Spleen (tissue), 11 donors: ENCODE measurements at regions not wholly inside any gene's neighbourhood (a gene's known extent, or its start where the extent isn't known, plus 50 kb on each side); places are given as distances from the start of the nearest gene placed in this dataset.

ENCODE experiments used
- DNase-seq: peaks from one replicate; pipeline ENCODE4 v3.0.0-alpha.2; 2020
- H3K27ac ChIP-seq, 8 donors: fragments of 200-600 bp; sonication (generic) in 7 of 8; 1 replicate in 4 of 8; 2 replicates in 4 of 8; pipeline versions ENCODE4 v1.5.0 to v1.8.0; 2016 to 2021; ENCODE audit warnings: inconsistent platforms in 4 of 8, mild to moderate bottlenecking in 4 of 8, moderate library complexity in 1 of 8
- H3K27me3 ChIP-seq, 7 donors: fragments of 200-600 bp; sonication (generic) in 6 of 7; replicated peaks in 1 of 7; 1 replicate in 4 of 7; 2 replicates in 3 of 7; pipeline versions ENCODE4 v1.5.0 to v1.8.0; 2016 to 2021; ENCODE audit warnings: inconsistent platforms in 3 of 7, mild to moderate bottlenecking in 1 of 7
- H3K36me3 ChIP-seq, 6 donors: fragments of 200-600 bp; sonication (generic) in 5 of 6; 1 replicate in 4 of 6; 2 replicates in 2 of 6; pipeline versions ENCODE4 v1.5.0 to v1.8.0; 2016 to 2021; ENCODE audit warnings: inconsistent platforms in 2 of 6
- H3K4me1 ChIP-seq, 6 donors: fragments of 200-600 bp; sonication (generic) in 5 of 6; 1 replicate in 3 of 6; 2 replicates in 3 of 6; pipeline versions ENCODE4 v1.5.0 to v1.8.0; 2016 to 2021; ENCODE audit warnings: inconsistent platforms in 3 of 6
- H3K4me3 ChIP-seq, 8 donors: fragments of 200-600 bp; sonication (generic) in 7 of 8; 1 replicate in 4 of 8; 2 replicates in 4 of 8; pipeline versions ENCODE4 v1.5.0 to v1.8.0; 2016 to 2021; ENCODE audit warnings: inconsistent platforms in 4 of 8, mild to moderate bottlenecking in 4 of 8, moderate library complexity in 2 of 8
- H3K9me3 ChIP-seq, 8 donors: fragments of 200-600 bp; sonication (generic) in 7 of 8; 1 replicate in 4 of 8; 2 replicates in 4 of 8; pipeline versions ENCODE4 v1.5.0 to v1.8.0; 2016 to 2021; ENCODE audit warnings: inconsistent platforms in 4 of 8
- POLR2A ChIP-seq, 3 donors: fragments of 450-650 bp; IDR thresholded peaks; one replicate each; pipeline ENCODE4 v1.5.1; 2017; ENCODE audit warnings: antibody characterized with exemption in 3 of 3, mild to moderate bottlenecking in 1 of 3
- POLR2AphosphoS5 ChIP-seq, 3 donors: sonication (generic); formaldehyde crosslinking; IDR thresholded peaks; one replicate each; pipeline ENCODE4 v1.5.1; 2017; ENCODE audit warnings: antibody characterized with exemption in 3 of 3
- WGBS, 5 donors: extraction: QIAGEN DNeasy Blood & Tissue Kit in 3 of 5; methylation state at CpG; one replicate each; pipeline versions ENCODE4 v1.1.5 to v1.1.7; 2013 to 2018; 5-methylcytosine and 5-hydroxymethylcytosine counted together
- intact Hi-C: fragments of 100-400 bp; cut with DNase I; formaldehyde crosslinking; loops from one replicate; pipeline ENCODE4 v1.15.0; 2023; ENCODE audit warnings: low total_unique reads
- TF ChIP-seq, protein P1 (sequence below), 11 experiments: fragments of 200-600 bp in 7 of 11; fragments of 450-650 bp in 4 of 11; sonication (generic) in 4 of 11; IDR thresholded peaks in 8 of 11; conservative IDR thresholded peaks in 3 of 11; 1 replicate in 7 of 11; 2 replicates in 4 of 11; pipeline versions ENCODE4 v1.4.0 to v1.8.0; 2016 to 2021; ENCODE audit warnings: antibody characterized with exemption in 11 of 11, inconsistent platforms in 4 of 11, mild to moderate bottlenecking in 1 of 11
- donor health status: healthy with polysubstance abuse.
- donor health status: DM: no; HTN: no; CAD: no; lungs with moderate emphysema.
- donor health status: DM: no; HTN: no; CAD: no.
- donor health status: Bipolar disorder and iron deficiency.
- donor health status: healthy.
- donor health status: DM: no; HTN: no; CAD: no.
- donor health status: DM: yes; HTN: yes; CAD: no.

- no peak overlapping the region for H3K4me3 ChIP-seq
- no peak for DNase-seq
- no peaks in the 10 kb centered on the region for H3K27me3 ChIP-seq
- H3K9me3 ChIP-seq = no peaks in the 10 kb centered on the region
- intact Hi-C loops = no loop called here
- TF ChIP-seq, protein P1, sequence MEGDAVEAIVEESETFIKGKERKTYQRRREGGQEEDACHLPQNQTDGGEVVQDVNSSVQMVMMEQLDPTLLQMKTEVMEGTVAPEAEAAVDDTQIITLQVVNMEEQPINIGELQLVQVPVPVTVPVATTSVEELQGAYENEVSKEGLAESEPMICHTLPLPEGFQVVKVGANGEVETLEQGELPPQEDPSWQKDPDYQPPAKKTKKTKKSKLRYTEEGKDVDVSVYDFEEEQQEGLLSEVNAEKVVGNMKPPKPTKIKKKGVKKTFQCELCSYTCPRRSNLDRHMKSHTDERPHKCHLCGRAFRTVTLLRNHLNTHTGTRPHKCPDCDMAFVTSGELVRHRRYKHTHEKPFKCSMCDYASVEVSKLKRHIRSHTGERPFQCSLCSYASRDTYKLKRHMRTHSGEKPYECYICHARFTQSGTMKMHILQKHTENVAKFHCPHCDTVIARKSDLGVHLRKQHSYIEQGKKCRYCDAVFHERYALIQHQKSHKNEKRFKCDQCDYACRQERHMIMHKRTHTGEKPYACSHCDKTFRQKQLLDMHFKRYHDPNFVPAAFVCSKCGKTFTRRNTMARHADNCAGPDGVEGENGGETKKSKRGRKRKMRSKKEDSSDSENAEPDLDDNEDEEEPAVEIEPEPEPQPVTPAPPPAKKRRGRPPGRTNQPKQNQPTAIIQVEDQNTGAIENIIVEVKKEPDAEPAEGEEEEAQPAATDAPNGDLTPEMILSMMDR (IDR thresholded peaks at IDR 0.05 in 8 of 11, conservative IDR thresholded peaks at IDR 0.05 in 3 of 11) = no peak
- TF ChIP-seq POLR2A (IDR thresholded peaks at IDR 0.05) (no peak), POLR2AphosphoS5 (IDR thresholded peaks at IDR 0.05) (no peak)
- H3K4me1 ChIP-seq = no peaks in the 10 kb centered on the region
- H3K36me3 ChIP-seq = no peaks in the 10 kb centered on the region
- H3K27ac ChIP-seq = no peak overlapping the region
Observed at GRCh38 chr4:30783751-30784150, 63.6 kb downstream of the PCDH7 start.

DNA sequence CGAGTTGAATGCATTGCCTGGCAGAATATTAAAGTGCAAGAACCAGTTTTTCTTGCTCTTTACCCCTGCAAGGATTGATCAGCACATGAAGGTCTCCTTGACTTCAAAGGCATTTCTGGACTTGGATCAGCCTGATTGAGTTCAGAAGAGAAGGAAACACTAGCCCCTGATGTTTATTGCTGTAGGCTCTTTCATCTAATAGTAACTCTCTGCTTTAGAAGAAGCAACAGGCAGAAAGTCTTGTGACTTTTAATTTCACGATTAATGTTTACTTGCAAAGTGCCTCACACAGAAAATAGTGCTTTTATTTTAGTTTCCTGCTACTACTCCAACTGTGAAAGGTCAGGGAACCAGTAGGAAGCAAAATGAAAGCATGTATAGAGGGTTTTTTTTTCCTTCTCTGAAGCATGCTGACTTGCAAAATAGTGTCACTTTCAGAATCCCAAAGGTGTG is 69.1 kb downstream of the PCDH7 start:
- no peak for DNase-seq
- Histone ChIP-seq H3K4me1 (peaks cover 0 to 8% (median 0%) of the 10 kb centered on the region in 6 donors), H3K36me3 (no peaks in the 10 kb centered on the region), H3K27ac (peak overlapping the region in 6 of 8 donors; percentile 26 to 62 (median 42)), H3K4me3 (no peak overlapping the region), H3K9me3 (no peaks in the 10 kb centered on the region), H3K27me3 (no peaks in the 10 kb centered on the region)
- intact Hi-C loops = no loop called here
- TF ChIP-seq POLR2AphosphoS5 (IDR thresholded peaks at IDR 0.05) = no peak
- TF ChIP-seq POLR2A (IDR thresholded peaks at IDR 0.05) = no peak
- TF ChIP-seq, protein P1 (IDR thresholded peaks at IDR 0.05 in 8 of 11, conservative IDR thresholded peaks at IDR 0.05 in 3 of 11) = no peak
- WGBS, 5 donors = 9 to 30% (median 25%) methylated on average over 2 of the region's 2 CpGs

DNA sequence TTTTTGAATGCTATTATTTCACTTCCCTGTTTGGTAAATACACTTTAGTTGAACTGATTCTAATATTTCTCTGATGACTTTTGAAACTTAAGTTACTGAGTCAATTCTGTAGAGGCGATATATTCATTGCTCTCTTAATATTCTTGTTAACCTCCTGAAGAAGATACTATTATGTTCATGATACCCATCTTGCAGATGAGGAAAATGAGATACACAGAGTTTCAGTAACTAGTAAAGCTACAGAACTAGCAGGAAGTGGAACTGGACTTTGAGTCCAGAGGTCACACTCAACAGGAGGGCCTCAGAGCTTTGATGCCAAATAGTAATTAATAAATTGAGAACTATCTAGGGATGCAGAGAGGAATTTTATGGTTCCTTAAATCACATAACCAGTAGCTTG is 70.0 kb downstream of the PCDH7 start:
- Histone ChIP-seq H3K9me3 (no peaks in the 10 kb centered on the region), H3K36me3 (no peaks in the 10 kb centered on the region), H3K4me3 (no peak overlapping the region), H3K4me1 (peaks cover 0 to 8% (median 0%) of the 10 kb centered on the region in 6 donors), H3K27me3 (no peaks in the 10 kb centered on the region), H3K27ac (peak overlapping the region in 4 of 8 donors; percentile 39 to 62 (median 49))
- 88 to 98% (median 92%) methylated on average over 1 of the region's 1 CpG for WGBS, 5 donors
- TF ChIP-seq, protein P1 (IDR thresholded peaks at IDR 0.05 in 8 of 11, conservative IDR thresholded peaks at IDR 0.05 in 3 of 11) = no peak
- TF ChIP-seq POLR2AphosphoS5 (IDR thresholded peaks at IDR 0.05) = no peak
- no peak for TF ChIP-seq POLR2A (IDR thresholded peaks at IDR 0.05)
- intact Hi-C loops = no loop called here
- no peak for DNase-seq

- 78 to 85% (median 83%) methylated on average over 4 of the region's 4 CpGs for WGBS, 5 donors
- peaks cover 0 to 8% (median 0%) of the 10 kb centered on the region in 6 donors for H3K4me1 ChIP-seq
- H3K27me3 ChIP-seq = no peaks in the 10 kb centered on the region
- no peaks in the 10 kb centered on the region for H3K9me3 ChIP-seq
- no peak for DNase-seq
- intact Hi-C loops = no loop called here
- H3K27ac ChIP-seq = no peak overlapping the region
- TF ChIP-seq POLR2A (IDR thresholded peaks at IDR 0.05) (no peak), POLR2AphosphoS5 (IDR thresholded peaks at IDR 0.05) (no peak)
- TF ChIP-seq, protein P1 (IDR thresholded peaks at IDR 0.05 in 8 of 11, conservative IDR thresholded peaks at IDR 0.05 in 3 of 11) = no peak
- H3K4me3 ChIP-seq = no peak overlapping the region
- no peaks in the 10 kb centered on the region for H3K36me3 ChIP-seq
Observed at GRCh38 chr4:30790998-30791397, 70.8 kb downstream of the PCDH7 start.
